Peyer's patch (tissue), 4 donors: ENCODE measurements at regions not wholly inside any gene's neighbourhood (a gene's known extent, or its start where the extent isn't known, plus 50 kb on each side); places are given as distances from the start of the nearest gene placed in this dataset.

ENCODE experiments used
- CTCF ChIP-seq, 6 experiments: fragments of 450-650 bp in 4 of 6; fragments of 200-600 bp in 2 of 6; sonication (generic) in 1 of 6; IDR thresholded peaks; one replicate each; pipeline ENCODE4 v1.5.1; 2017 to 2019; ENCODE audit warnings: antibody characterized with exemption in 6 of 6, mild to moderate bottlenecking in 3 of 6, moderate library complexity in 1 of 6
- POLR2A ChIP-seq, 2 donors: fragments of 450-650 bp; IDR thresholded peaks; one replicate each; pipeline ENCODE4 v1.5.1; 2017; ENCODE audit warnings: antibody characterized with exemption in 2 of 2, mild to moderate bottlenecking in 2 of 2, moderate library complexity in 2 of 2

GRCh38 chr3:178218231-178218630, 318.0 kb upstream of the KCNMB2 start:
- TF ChIP-seq CTCF (IDR thresholded peaks at IDR 0.05) = no peak
- no peak for TF ChIP-seq POLR2A (IDR thresholded peaks at IDR 0.05)
